IMR-90 (cell line): ENCODE measurements at regions not wholly inside any gene's neighbourhood (a gene's known extent, or its start where the extent isn't known, plus 50 kb on each side); places are given as distances from the start of the nearest gene placed in this dataset.

Experiments used
- ATAC-seq: fragments of 200-7000 bp; cut with Tn5 transposase; 2 replicates; pipeline ENCODE4 v1.9.1; 2020; ENCODE audit warnings: low read depth, mild to moderate bottlenecking, moderate library complexity
- BruUV-seq: library from RNA; stranded (reverse); fragments of 400-500 nt; replicated peaks from 2 replicates; lab custom pipeline; 2021; lab: Mats Ljungman, UMichigan
- CTCF ChIA-PET: fragments of 300-600 bp; formaldehyde crosslinking; extraction: SDS; loops from one replicate; lab custom pipeline; 2021; ENCODE audit warnings: antibody characterized with exemption; lab: Yijun Ruan, JAX
- POLR2A ChIA-PET: fragments of 300-600 bp; sonication (Branson Sonifier 250); formaldehyde crosslinking; loops from one replicate; lab custom pipeline; 2022; ENCODE audit warnings: antibody characterized with exemption; ENCODE audit not compliant: unreplicated experiment; lab: Charles Lee
- DNase-seq: peaks from one replicate; pipeline ENCODE4 v3.0.0; 2013
- H2AFZ ChIP-seq: replicated peaks from 2 replicates; pipeline ENCODE3; 2013; ENCODE audit warnings: low read length, mild to moderate bottlenecking; ENCODE audit not compliant: poor library complexity
- H2AK5ac ChIP-seq: 2 replicates; pipeline ENCODE4 v1.6.1; 2013; ENCODE audit warnings: low read depth, low read length, inconsistent platforms
- H2AK9ac ChIP-seq: replicated peaks from 2 replicates; pipeline ENCODE3; 2013; ENCODE audit warnings: mild to moderate bottlenecking, low read depth, low read length, moderate library complexity; ENCODE audit not compliant: poor library complexity
- H2BK120ac ChIP-seq: 2 replicates; pipeline ENCODE4 v1.6.1; 2013; ENCODE audit warnings: low read depth, low read length, inconsistent platforms
- H2BK15ac ChIP-seq: 3 replicates; pipeline ENCODE4 v1.6.1; 2013; ENCODE audit warnings: low read depth, low read length, inconsistent platforms
- H2BK20ac ChIP-seq: 2 replicates; pipeline ENCODE4 v1.6.1; 2013; ENCODE audit warnings: low read depth, mild to moderate bottlenecking, inconsistent platforms, low read length, moderate library complexity
- H2BK5ac ChIP-seq: 2 replicates; pipeline ENCODE4 v1.6.1; 2013; ENCODE audit warnings: mild to moderate bottlenecking, low read depth, low read length, inconsistent platforms; ENCODE audit not compliant: poor library complexity, severe bottlenecking
- H3K14ac ChIP-seq: replicated peaks from 2 replicates; pipeline ENCODE4 v1.6.1; 2013; ENCODE audit warnings: low read depth, low read length, inconsistent platforms
- H3K18ac ChIP-seq: 2 replicates; pipeline ENCODE4 v1.6.1; 2013; ENCODE audit warnings: low read depth, low read length, control low read depth
- H3K23ac ChIP-seq: 2 replicates; pipeline ENCODE4 v1.6.1; 2013; ENCODE audit warnings: low read depth, low read length, inconsistent platforms
- H3K27ac ChIP-seq: 2 replicates; pipeline ENCODE4 v1.5.1; 2013; ENCODE audit warnings: mild to moderate bottlenecking, control low read depth, low read length; ENCODE audit not compliant: insufficient read depth
- H3K27me3 ChIP-seq: 2 replicates; pipeline ENCODE4 v1.6.1; 2013; ENCODE audit warnings: low read length; ENCODE audit not compliant: control insufficient read depth, insufficient read depth
- H3K36me3 ChIP-seq: 2 replicates; pipeline ENCODE4 v1.6.1; 2013; ENCODE audit warnings: low read length, mixed read lengths; ENCODE audit not compliant: control insufficient read depth, insufficient read depth
- H3K4ac ChIP-seq: 2 replicates; pipeline ENCODE4 v1.6.1; 2013; ENCODE audit warnings: low read depth, low read length, inconsistent platforms
- H3K4me1 ChIP-seq: 2 replicates; pipeline ENCODE4 v1.6.1; 2013; ENCODE audit warnings: low read length, mixed read lengths; ENCODE audit not compliant: control insufficient read depth, insufficient read depth
- H3K4me2 ChIP-seq: 2 replicates; pipeline ENCODE4 v1.6.1; 2013; ENCODE audit warnings: low read depth, mild to moderate bottlenecking, control low read depth, low read length, moderate library complexity
- H3K4me3 ChIP-seq: 2 replicates; pipeline ENCODE4 v1.5.1; 2013; ENCODE audit warnings: low read depth, mild to moderate bottlenecking, control low read depth, low read length, moderate library complexity; ENCODE audit not compliant: insufficient read depth
- H3K56ac ChIP-seq: 2 replicates; pipeline ENCODE4 v1.6.1; 2013; ENCODE audit warnings: low read length, inconsistent platforms; ENCODE audit not compliant: insufficient read depth; ENCODE audit errors: extremely low read depth
- H3K79me1 ChIP-seq, 2 experiments: 2 replicates each; pipeline ENCODE4 v1.6.1; 2013; ENCODE audit warnings: low read length in 2 of 2, inconsistent platforms in 1 of 2, low read depth in 1 of 2
- H3K9ac ChIP-seq: 2 replicates; pipeline ENCODE4 v1.6.1; 2013; ENCODE audit warnings: low read depth, low read length, control low read depth
- H3K9me1 ChIP-seq: 2 replicates; pipeline ENCODE4 v1.6.1; 2013; ENCODE audit warnings: low read length, inconsistent platforms; ENCODE audit not compliant: insufficient read depth
- H3K9me3 ChIP-seq: 2 replicates; pipeline ENCODE4 v1.6.1; 2013; ENCODE audit warnings: low read length; ENCODE audit not compliant: control insufficient read depth, insufficient read depth
- H4K20me1 ChIP-seq: 2 replicates; pipeline ENCODE4 v1.6.1; 2013; ENCODE audit warnings: low read length, inconsistent platforms; ENCODE audit not compliant: insufficient read depth
- H4K5ac ChIP-seq: 2 replicates; pipeline ENCODE4 v1.6.1; 2013; ENCODE audit warnings: mild to moderate bottlenecking, low read depth, low read length, control low read depth
- H4K8ac ChIP-seq, 2 experiments: 2 replicates each; pipeline ENCODE4 v1.6.1; 2013; ENCODE audit warnings: low read depth in 2 of 2, low read length in 2 of 2, control low read depth in 1 of 2, inconsistent platforms in 1 of 2
- H4K91ac ChIP-seq: 2 replicates; pipeline ENCODE4 v1.6.1; 2013; ENCODE audit warnings: low read depth, low read length, inconsistent platforms; ENCODE audit not compliant: insufficient read depth
- BHLHE40 ChIP-seq: fragments of 150-350 bp; IDR thresholded peaks from 2 replicates; pipeline ENCODE4 v1.6.1; 2016; ENCODE audit warnings: mild to moderate bottlenecking, low read depth, low read length
- FOS ChIP-seq: fragments of 150-350 bp; IDR thresholded peaks from 2 replicates; pipeline ENCODE4 v1.6.1; 2016; ENCODE audit warnings: low read depth, low read length
- MAFK ChIP-seq: IDR thresholded peaks from 2 replicates; pipeline ENCODE4 v1.6.1; 2012; ENCODE audit warnings: low read depth, low read length, improper control_type of control experiment
- MAZ ChIP-seq: IDR thresholded peaks from 2 replicates; pipeline ENCODE4 v1.6.1; 2012; ENCODE audit warnings: low read depth, mild to moderate bottlenecking, low read length, improper control_type of control experiment, moderate library complexity, borderline replicate concordance
- NFE2L2 ChIP-seq: fragments of 150-350 bp; IDR thresholded peaks from 2 replicates; pipeline ENCODE4 v1.6.1; 2016; ENCODE audit warnings: low read depth, mild to moderate bottlenecking, low read length
- RCOR1 ChIP-seq: IDR thresholded peaks from 2 replicates; pipeline ENCODE4 v1.6.1; 2012; ENCODE audit warnings: mild to moderate bottlenecking, low read length, improper control_type of control experiment; ENCODE audit not compliant: insufficient replicate concordance
- RFX5 ChIP-seq: IDR thresholded peaks from 2 replicates; pipeline ENCODE4 v1.8.0; 2012; ENCODE audit warnings: low read depth, mild to moderate bottlenecking, low read length, moderate library complexity
- SMC3 ChIP-seq: fragments of 150-350 bp; IDR thresholded peaks from 2 replicates; pipeline ENCODE4 v1.6.1; 2016; ENCODE audit warnings: low read depth, mild to moderate bottlenecking, antibody characterized with exemption, low read length, moderate library complexity
- WGBS, 2 experiments: methylation state at CpG; one replicate each; pipeline versions ENCODE4 v1.1.5 to v1.1.7; 2013; ENCODE audit warnings: missing lambda C conversion rate in 2 of 2; ENCODE audit not compliant: insufficient read length in 1 of 2; ENCODE audit errors: extremely low coverage in 2 of 2; 5-methylcytosine and 5-hydroxymethylcytosine counted together
- dilution Hi-C: fragments of 300-500 bp; cut with HindIII; formaldehyde crosslinking; loops from one replicate; pipeline ENCODE4 v1.14.3; 2018; ENCODE audit warnings: low sequenced_read_pairs; ENCODE audit not compliant: unreplicated experiment
- in situ Hi-C: fragments of 300-500 bp; cut with MboI; formaldehyde crosslinking; loops from 3 replicates; pipeline ENCODE4 v1.14.3; 2019; ENCODE audit warnings: low sequenced_read_pairs, inconsistent platforms, mixed read lengths
- intact Hi-C: fragments of 100-400 bp; cut with micrococcal nuclease; formaldehyde crosslinking; loops from 2 replicates; pipeline ENCODE4 v1.10.0; 2022
- TF ChIP-seq, protein P1 (sequence below): fragments of 150-350 bp; IDR thresholded peaks from 2 replicates; pipeline ENCODE4 v1.6.1; 2016; ENCODE audit warnings: low read depth, mild to moderate bottlenecking, low read length, moderate library complexity, borderline replicate concordance

DNA sequence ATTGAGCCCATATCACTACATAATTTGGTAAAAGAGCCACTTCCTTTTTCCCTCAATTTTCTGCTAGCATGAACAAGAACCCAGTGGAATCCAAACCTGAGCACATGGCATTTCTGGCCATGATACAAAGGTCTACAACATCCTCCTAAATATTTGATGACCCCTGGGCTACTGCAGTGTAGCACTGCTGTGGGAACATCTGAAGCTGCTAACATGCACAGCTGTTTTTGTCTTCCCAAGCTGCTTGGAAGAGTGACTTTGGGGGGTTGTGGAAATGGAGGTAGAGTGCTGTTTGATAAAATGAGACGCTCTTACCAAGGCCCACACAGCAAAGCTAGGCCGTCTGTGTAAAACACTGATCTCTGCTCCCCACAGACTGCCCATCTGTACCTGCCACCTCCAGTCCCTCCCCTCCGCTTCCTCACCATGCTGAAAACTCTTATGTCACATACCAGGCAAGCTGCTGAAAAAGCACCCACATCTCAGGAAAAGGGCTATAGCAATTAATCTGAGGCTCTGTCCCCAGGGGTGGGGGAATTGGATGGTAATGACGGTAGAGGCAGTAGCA, 197.2 kb upstream of the HNRNPA3 start:
- H3K9ac ChIP-seq: no peak overlapping the region
- H3K56ac ChIP-seq: no peak overlapping the region
- H4K20me1 ChIP-seq: no peaks in the 10 kb centered on the region
- H3K9me3 ChIP-seq: no peaks in the 10 kb centered on the region
- H2BK5ac ChIP-seq: no peak overlapping the region
- ATAC-seq (no peak), DNase-seq (no peak)
- no peak overlapping the region for H4K91ac ChIP-seq
- H2BK20ac ChIP-seq: no peak overlapping the region
- H3K18ac ChIP-seq: no peak overlapping the region
- no peak overlapping the region for H3K27ac ChIP-seq
- H3K9me1 ChIP-seq: no peaks in the 10 kb centered on the region
- no peak overlapping the region for H2AK5ac ChIP-seq
- ChIA-PET POLR2A (no interaction called here), CTCF (no interaction called here)
- H3K4me2 ChIP-seq: no peak overlapping the region
- no peak overlapping the region for H2BK15ac ChIP-seq
- H3K4me1 ChIP-seq: no peaks in the 10 kb centered on the region
- H2BK120ac ChIP-seq: no peak overlapping the region
- TF ChIP-seq FOS (no peak), MAZ (no peak), NFE2L2 (no peak), RFX5 (no peak), MAFK (no peak), RCOR1 (no peak), SMC3 (no peak), BHLHE40 (no peak)
- TF ChIP-seq, protein P1, sequence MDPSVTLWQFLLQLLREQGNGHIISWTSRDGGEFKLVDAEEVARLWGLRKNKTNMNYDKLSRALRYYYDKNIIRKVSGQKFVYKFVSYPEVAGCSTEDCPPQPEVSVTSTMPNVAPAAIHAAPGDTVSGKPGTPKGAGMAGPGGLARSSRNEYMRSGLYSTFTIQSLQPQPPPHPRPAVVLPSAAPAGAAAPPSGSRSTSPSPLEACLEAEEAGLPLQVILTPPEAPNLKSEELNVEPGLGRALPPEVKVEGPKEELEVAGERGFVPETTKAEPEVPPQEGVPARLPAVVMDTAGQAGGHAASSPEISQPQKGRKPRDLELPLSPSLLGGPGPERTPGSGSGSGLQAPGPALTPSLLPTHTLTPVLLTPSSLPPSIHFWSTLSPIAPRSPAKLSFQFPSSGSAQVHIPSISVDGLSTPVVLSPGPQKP: no peak
- intact Hi-C loops (no loop called here), dilution Hi-C loops (no loop called here), in situ Hi-C loops (no loop called here)
- WGBS, 2 experiments: no CpG with 5 or more reads among the region's 4 CpGs
- no peaks in the 10 kb centered on the region for H3K36me3 ChIP-seq
- no peak overlapping the region for H3K14ac ChIP-seq
- H2AFZ ChIP-seq: no peak overlapping the region
- no peak overlapping the region for H3K23ac ChIP-seq
- no peak overlapping the region for H4K5ac ChIP-seq
- no peak overlapping the region for H4K8ac ChIP-seq
- no peaks in the 10 kb centered on the region for H3K27me3 ChIP-seq
- H3K4ac ChIP-seq: no peak overlapping the region
- H3K4me3 ChIP-seq: no peak overlapping the region
- BruUV-seq: no TSS peak
- no peaks in the 10 kb centered on the region for H3K79me1 ChIP-seq
- no peak overlapping the region for H2AK9ac ChIP-seq
